KBM-7 (cell line): ENCODE measurements at regions not wholly inside any gene's neighbourhood (a gene's known extent, or its start where the extent isn't known, plus 50 kb on each side); places are given as distances from the start of the nearest gene placed in this dataset.

Experiments
- DNase-seq: peaks from one replicate; pipeline ENCODE4 v3.0.0-alpha.2; 2015
- in situ Hi-C: fragments of 300-500 bp; cut with MboI; formaldehyde crosslinking; loops from 2 replicates; pipeline ENCODE4 v1.14.3; 2020; ENCODE audit warnings: low sequenced_read_pairs, low pct_unique_long_range_greater_than_20kb, mixed read lengths

GRCh38 chr3:177512945-177513814 lies 315.9 kb upstream of the TBL1XR1 start:
- DNase-seq: no peak
- in situ Hi-C loops: no loop called here

- in situ Hi-C loops: no loop called here
- no peak for DNase-seq
These were observed 316.7 kb upstream of the TBL1XR1 start for GRCh38 chr3:177513815-177514610.

- in situ Hi-C loops: no loop called here
These were observed 317.6 kb upstream of the TBL1XR1 start for GRCh38 chr3:177514611-177515499.

DNA sequence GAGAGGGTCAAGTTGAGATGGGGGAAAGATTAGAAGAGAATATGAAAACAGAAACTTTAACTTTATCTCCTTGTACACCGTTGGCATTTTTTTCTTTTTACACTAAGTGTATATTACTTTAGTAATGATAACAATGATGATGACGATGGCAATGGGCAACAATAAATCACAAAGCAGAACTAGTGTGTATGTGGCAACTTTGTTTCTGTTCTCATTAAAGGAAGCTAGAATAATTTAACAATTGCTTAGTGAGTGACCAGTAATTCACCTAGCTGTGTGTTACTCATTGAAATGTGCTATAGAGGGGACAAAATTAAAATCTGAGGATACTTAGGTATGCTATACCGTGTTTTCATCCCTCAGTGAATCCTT lies 318.5 kb upstream of the TBL1XR1 start:
- DNase-seq: no peak
- in situ Hi-C loops: no loop called here

More at GRCh38 chr3:177514611-177515499, 317.6 kb upstream of the TBL1XR1 start:
- DNase-seq: no peak

DNA sequence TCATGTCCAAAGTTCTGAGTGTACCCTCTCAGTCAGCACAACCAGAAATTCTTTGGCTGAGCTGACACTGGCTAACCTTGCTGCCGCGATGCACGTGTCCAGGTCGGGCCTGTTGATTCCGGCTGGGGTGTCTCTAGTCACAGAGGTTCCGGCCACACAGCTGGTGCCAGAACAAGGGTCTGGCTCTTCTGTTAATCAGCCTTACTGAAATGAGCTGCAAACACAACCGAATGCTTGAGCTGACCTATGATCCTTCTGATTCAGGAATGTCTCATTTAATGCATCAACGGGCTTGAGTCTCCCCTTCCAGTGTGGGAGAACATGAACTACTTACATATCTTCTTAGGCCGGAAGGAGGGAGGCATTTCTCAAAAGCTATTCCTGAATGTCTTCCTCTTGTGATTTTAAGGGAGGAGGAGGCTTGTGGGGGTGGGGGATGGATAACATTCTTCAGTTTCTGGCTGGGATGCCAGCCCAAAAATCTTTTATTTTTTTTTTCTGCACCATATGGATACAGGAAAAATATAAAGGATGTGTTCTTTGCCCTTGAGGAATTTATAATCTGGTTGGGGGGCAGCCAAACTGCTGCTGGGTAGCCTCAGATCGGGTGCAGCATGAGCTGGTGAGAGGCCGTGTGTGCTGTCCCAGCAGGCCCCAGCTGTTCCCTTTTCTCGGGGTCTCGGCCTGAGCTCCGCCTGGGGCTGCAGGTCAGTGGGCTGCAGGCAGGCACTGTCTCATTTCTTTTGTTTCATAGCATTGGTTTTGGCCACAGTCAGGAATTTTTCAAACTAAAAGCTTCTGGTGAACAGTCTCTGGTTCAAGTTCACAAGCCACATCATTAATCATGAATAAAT lies 319.1 kb upstream of the TBL1XR1 start:
- no peak for DNase-seq
- in situ Hi-C loops: no loop called here

DNA sequence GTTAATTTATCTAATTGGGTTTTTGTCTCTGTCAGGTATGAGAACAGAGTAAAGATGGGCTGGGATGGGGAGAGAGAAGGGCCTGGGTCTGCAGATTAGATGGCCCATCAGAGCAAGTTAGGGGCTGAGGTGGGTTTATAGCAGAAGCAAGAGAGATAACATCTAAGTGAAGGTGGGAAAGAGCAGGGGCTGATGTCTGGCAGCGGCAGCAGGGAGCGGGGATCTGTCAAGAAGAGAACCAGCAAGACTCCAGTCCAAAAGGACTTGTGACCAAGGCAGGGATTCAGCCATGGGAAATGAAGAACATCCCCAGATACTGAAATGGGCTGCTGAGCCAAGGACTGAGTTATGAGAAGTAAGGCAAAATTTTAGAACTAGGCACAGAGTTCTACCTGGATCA lies 320.6 kb upstream of the TBL1XR1 start:
- in situ Hi-C loops: no loop called here
- no peak for DNase-seq

GRCh38 chr3:177519588-177519987 lies 322.3 kb upstream of the TBL1XR1 start:
- in situ Hi-C loops: no loop called here
- no peak for DNase-seq

- in situ Hi-C loops: no loop called here
- no peak for DNase-seq
These were observed 324.0 kb upstream of the TBL1XR1 start for GRCh38 chr3:177521305-177521704.

DNA sequence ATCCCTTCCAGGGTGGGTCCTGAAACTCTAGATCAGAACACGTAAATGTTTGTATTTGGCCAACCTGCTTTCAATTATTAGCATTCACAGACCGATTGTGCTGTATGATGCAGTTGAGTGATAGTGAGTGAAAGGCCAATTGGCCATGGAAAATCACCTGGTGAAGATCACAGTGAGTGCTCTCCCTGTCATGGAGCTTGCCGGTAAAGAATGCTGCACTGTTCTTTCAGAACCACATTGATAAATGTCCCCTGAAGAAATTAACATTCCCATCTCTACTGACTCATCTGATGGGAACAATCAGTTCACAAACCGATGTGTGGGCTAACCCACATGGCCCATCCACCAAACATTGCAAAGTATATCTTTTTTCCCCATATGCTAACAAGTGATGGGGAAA lies 324.8 kb upstream of the TBL1XR1 start:
- no peak for DNase-seq
- in situ Hi-C loops: no loop called here

GRCh38 chr3:177523067-177523675 lies 325.9 kb upstream of the TBL1XR1 start:
- DNase-seq: no peak
- in situ Hi-C loops: no loop called here

DNA sequence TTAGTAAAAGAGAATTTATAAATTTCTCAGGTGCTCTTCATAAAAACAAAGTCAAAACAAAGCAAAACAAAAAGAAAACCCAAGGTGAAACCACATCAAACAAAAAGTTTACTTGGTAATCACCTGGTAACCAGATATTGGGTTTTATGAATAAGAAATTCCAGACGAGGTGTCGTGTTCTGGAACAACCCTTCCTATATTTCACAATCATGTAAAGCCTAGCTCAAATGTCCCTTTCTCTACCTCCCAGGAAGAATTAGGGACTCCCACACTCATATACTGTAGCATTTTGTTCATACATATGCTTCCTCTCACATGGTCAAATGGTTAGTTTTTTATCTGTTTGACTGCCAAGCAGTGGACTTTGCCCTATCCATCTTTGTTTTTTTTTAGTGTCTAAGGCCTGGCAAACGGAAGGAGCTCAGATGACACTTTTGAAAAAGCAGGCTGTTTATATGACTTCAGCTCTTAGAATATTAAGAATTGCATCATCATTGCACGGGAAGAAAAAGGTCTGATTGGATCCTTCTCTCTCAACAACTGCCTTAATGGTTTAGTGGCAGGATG lies 326.7 kb upstream of the TBL1XR1 start:
- peak; percentile 12 for DNase-seq
- in situ Hi-C loops: no loop called here

DNA sequence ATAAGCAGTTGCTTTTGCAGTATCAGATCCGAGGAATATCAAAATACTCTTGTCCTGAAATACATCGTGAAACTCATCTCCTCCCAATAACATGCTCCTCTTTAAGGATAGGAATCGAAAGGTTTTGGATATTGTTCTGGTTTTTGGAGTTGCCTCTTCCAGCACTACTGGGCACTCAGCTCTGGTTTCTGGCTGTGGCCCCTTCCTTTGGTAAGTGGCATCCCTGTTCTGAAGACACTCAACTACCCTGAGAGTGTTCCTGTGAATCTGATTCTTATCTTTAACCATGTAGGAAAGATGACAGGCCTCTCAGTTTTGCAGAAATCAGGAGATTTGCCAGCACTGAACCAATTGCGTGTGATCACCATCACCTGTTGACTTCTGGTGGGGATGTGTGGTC lies 327.5 kb upstream of the TBL1XR1 start:
- in situ Hi-C loops: no loop called here
- no peak for DNase-seq

- in situ Hi-C loops: no loop called here
- DNase-seq: no peak
These were observed 328.1 kb upstream of the TBL1XR1 start for GRCh38 chr3:177525414-177525813.

GRCh38 chr3:177525987-177526712 lies 328.9 kb upstream of the TBL1XR1 start:
- DNase-seq: peak; percentile 31
- in situ Hi-C loops: no loop called here

DNA sequence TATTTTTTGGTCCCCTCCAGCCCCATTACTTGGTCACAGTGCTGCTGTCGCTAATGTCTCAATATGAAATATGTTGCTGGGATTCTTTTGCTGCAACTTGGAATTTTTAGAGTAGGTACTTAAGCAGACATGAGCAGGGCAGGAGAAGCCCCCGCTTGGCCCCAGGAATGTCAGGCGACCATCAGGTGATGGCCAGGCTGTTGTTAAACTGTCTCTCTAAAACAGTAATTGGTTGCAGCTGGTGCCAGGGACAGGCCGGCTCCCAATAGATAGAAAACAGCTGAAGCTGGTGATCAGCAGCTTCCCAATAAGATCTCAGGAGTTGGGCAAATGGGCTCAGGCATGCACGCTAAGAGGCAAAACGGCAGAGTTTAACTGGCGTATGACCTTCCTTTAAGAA lies 329.9 kb upstream of the TBL1XR1 start:
- in situ Hi-C loops: no loop called here
- no peak for DNase-seq

- in situ Hi-C loops: no loop called here
- no peak for DNase-seq
These were observed 331.2 kb upstream of the TBL1XR1 start for GRCh38 chr3:177528306-177529070.
